Astrocyte of the spinal cord (primary cell): ENCODE measurements at regions not wholly inside any gene's neighbourhood (a gene's known extent, or its start where the extent isn't known, plus 50 kb on each side); places are given as distances from the start of the nearest gene placed in this dataset.

Experiments
- DNase-seq: peaks from one replicate; pipeline ENCODE4 v3.0.0; 2011; ENCODE audit warnings: low read depth, low spot score
- H3K4me3 ChIP-seq: 2 replicates; pipeline ENCODE4 v1.5.1; 2011; ENCODE audit warnings: low read depth, mild to moderate bottlenecking, low read length, moderate library complexity
- CTCF ChIP-seq: IDR thresholded peaks from 2 replicates; pipeline ENCODE4 v1.5.1; 2012; ENCODE audit warnings: low read depth, mild to moderate bottlenecking, low read length, inconsistent platforms
- in situ Hi-C: cut with HindIII; loops from 2 replicates; pipeline ENCODE4 v1.10.0; 2017; ENCODE audit warnings: low sequenced_read_pairs

GRCh38 chrX:4382273-4382672, 668.8 kb upstream of the PRKX start:
- no peak overlapping the region for H3K4me3 ChIP-seq
- in situ Hi-C loops: no loop called here
- TF ChIP-seq CTCF: no peak
- DNase-seq: no peak

GRCh38 chrX:4380710-4381109, 667.3 kb upstream of the PRKX start:
- DNase-seq: no peak
- in situ Hi-C loops: no loop called here
- no peak for TF ChIP-seq CTCF
- H3K4me3 ChIP-seq: no peak overlapping the region

GRCh38 chrX:4379071-4379470, 665.6 kb upstream of the PRKX start:
- in situ Hi-C loops: no loop called here

GRCh38 chrX:4373791-4374190, 660.3 kb upstream of the PRKX start:
- DNase-seq: no peak
- no peak overlapping the region for H3K4me3 ChIP-seq
- TF ChIP-seq CTCF: no peak
- in situ Hi-C loops: no loop called here

More at GRCh38 chrX:4379071-4379470, 665.6 kb upstream of the PRKX start:
- no peak for DNase-seq
- TF ChIP-seq CTCF: no peak
- H3K4me3 ChIP-seq: no peak overlapping the region

- in situ Hi-C loops: no loop called here
- H3K4me3 ChIP-seq: no peak overlapping the region
- DNase-seq: no peak
- TF ChIP-seq CTCF: no peak
Observed at GRCh38 chrX:4358577-4358976, 645.1 kb upstream of the PRKX start.

- DNase-seq: no peak
- in situ Hi-C loops: no loop called here
- H3K4me3 ChIP-seq: no peak overlapping the region
- TF ChIP-seq CTCF: no peak
Observed at GRCh38 chrX:4322916-4323315, 609.5 kb upstream of the PRKX start.

- TF ChIP-seq CTCF: no peak
- no peak overlapping the region for H3K4me3 ChIP-seq
- in situ Hi-C loops: no loop called here
- DNase-seq: no peak
Observed at GRCh38 chrX:4320436-4320947, 607.0 kb upstream of the PRKX start.
